T-helper 1 cell treated with Interleukin-12 subunit alpha and Interleukin-12 subunit beta and Interleukin-4 antibody, amounts not matched to agents 30 μg/mL and 1 μg/mL, for 36 hours (primary cell): ENCODE measurements at regions not wholly inside any gene's neighbourhood (a gene's known extent, or its start where the extent isn't known, plus 50 kb on each side); places are given as distances from the start of the nearest gene placed in this dataset.

ENCODE experiments used
- H3K27ac Mint-ChIP-seq: one replicate; pipeline ENCODE4 v1.8.0; 2021; ENCODE audit warnings: mild to moderate bottlenecking, mixed read lengths
- H3K27me3 Mint-ChIP-seq: one replicate; pipeline ENCODE4 v1.8.0; 2021; ENCODE audit warnings: low read depth, mixed read lengths
- H3K36me3 Mint-ChIP-seq: one replicate; pipeline ENCODE4 v1.8.0; 2021; ENCODE audit warnings: low read depth, mixed read lengths
- H3K4me1 Mint-ChIP-seq: one replicate; pipeline ENCODE4 v1.8.0; 2021; ENCODE audit warnings: low read depth, mixed read lengths
- H3K4me3 Mint-ChIP-seq: one replicate; pipeline ENCODE4 v1.8.0; 2021; ENCODE audit warnings: mild to moderate bottlenecking, moderate library complexity, mixed read lengths
- H3K9me3 Mint-ChIP-seq: one replicate; pipeline ENCODE4 v1.8.0; 2021; ENCODE audit warnings: mixed read lengths

DNA sequence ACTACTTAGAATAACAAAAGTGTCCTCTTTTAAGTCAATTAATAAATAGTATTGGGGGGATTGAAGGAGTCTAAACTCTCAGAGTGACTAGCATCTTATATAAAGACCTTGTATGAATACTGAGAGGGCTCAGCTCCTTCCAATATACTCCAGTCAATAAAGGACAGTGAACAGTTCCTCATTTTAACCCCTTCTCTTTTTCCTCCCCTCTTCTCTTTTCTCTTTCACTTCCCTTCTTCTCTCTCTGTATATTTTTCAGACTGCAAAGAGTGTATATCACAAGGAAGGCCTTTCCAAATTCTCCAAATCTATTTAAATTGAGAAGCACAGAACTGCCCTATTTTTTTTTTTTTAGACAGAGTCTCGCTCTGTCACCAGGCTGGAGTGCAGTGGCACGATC lies 99.5 kb downstream of the CD164 start:
- no peaks in the 10 kb centered on the region for H3K4me1 Mint-ChIP-seq
- H3K36me3 Mint-ChIP-seq, result no peaks in the 10 kb centered on the region
- peaks cover 13% of the 10 kb centered on the region for H3K27me3 Mint-ChIP-seq
- no peak overlapping the region for H3K4me3 Mint-ChIP-seq
- no peaks in the 10 kb centered on the region for H3K9me3 Mint-ChIP-seq
- no peak overlapping the region for H3K27ac Mint-ChIP-seq

DNA sequence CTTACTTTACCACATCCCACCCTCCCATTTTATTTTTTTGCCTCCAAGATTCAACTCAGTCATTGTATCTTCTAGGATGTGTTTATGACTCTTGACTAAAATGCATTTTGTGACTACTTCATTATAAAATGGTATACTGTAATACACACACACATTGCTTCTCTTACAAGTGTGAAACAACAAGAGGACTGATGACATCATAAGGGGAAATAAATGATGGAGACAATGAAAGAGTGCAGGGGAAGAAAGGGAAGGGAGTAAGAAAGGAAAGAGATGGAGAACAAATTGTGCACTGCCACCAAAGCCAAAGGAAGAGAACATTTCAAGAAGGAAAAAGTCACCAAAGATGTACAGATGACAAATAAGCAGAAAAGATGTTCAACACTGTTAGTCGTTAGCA lies 102.6 kb downstream of the CD164 start:
- Mint-ChIP-seq H3K27me3 (peaks cover 3% of the 10 kb centered on the region), H3K4me1 (no peaks in the 10 kb centered on the region), H3K9me3 (no peaks in the 10 kb centered on the region), H3K27ac (no peak overlapping the region), H3K36me3 (no peaks in the 10 kb centered on the region), H3K4me3 (no peak overlapping the region)

DNA sequence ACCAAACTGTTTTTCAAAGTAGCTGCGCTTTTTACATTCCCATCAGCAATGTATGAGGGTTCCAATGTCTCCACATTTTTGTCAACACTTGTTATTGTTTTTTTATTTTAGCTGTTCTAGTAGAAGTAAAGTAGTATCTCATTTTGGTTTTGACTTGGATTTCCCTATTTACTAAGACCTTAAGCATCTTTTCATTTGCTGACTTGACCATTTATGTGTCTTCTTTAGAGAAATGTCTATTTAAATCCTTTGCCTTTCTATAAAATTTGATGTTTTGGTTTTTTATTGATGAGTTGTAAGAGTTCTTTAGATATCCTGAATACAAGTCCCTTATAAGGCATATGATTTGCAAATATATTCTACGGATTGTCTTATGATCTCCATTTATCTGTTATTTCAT lies 110.6 kb downstream of the CD164 start:
- H3K4me1 Mint-ChIP-seq, result no peaks in the 10 kb centered on the region
- no peaks in the 10 kb centered on the region for H3K9me3 Mint-ChIP-seq
- H3K36me3 Mint-ChIP-seq, result no peaks in the 10 kb centered on the region
- peaks cover 6% of the 10 kb centered on the region for H3K27me3 Mint-ChIP-seq
- H3K27ac Mint-ChIP-seq, result no peak overlapping the region
- no peak overlapping the region for H3K4me3 Mint-ChIP-seq

DNA sequence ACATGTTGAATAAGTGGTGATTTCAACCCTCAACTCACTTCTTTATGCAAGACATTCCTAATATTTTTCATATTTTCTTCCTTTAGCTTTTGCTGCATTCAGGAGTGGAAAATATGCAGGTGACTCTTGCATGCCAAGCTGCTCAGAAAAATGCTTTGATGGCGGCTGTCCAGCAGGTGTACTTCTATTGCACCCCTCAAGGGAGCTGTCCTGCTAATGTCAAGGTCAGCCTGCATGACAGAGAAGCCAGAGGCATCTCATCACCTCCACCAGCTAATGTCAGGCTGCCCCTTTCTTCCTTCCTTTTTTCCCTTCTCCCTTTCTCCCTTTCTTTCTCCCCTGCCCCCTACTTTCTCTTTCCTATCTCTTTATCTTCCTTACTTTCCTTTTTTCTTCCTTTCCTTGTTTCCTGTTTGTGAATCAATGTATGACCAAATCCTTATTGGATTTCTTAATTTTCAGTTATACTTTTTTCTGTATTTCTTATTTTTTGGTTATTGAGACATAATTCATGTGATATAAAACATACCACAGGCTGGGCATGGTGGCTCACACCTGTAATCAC lies 112.2 kb downstream of the CD164 start:
- Mint-ChIP-seq H3K36me3 (no peaks in the 10 kb centered on the region), H3K27ac (no peak overlapping the region), H3K4me3 (no peak overlapping the region), H3K27me3 (peaks cover 6% of the 10 kb centered on the region), H3K4me1 (no peaks in the 10 kb centered on the region), H3K9me3 (no peaks in the 10 kb centered on the region)

DNA sequence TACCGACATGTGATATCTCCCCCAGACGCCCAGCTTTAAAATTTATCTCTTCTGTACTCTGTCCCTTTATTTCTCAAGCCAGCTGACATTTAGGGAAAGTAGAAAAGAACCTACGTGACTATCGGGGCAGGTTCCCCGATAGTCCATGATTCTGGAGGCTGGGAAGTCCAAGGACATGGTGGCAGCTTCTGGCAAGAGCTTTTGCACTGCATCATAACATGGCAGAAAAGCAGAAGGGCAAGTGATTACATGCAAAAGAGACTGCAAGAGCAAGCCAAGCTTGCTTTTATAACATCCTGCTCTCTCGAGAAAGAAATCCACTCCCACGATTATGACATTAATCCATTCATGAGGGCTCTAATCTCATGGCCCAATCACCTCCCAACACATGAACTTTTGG lies 113.2 kb downstream of the CD164 start:
- Mint-ChIP-seq H3K9me3 (no peaks in the 10 kb centered on the region), H3K4me1 (no peaks in the 10 kb centered on the region), H3K36me3 (no peaks in the 10 kb centered on the region), H3K27me3 (peaks cover 13% of the 10 kb centered on the region), H3K4me3 (no peak overlapping the region), H3K27ac (no peak overlapping the region)

DNA sequence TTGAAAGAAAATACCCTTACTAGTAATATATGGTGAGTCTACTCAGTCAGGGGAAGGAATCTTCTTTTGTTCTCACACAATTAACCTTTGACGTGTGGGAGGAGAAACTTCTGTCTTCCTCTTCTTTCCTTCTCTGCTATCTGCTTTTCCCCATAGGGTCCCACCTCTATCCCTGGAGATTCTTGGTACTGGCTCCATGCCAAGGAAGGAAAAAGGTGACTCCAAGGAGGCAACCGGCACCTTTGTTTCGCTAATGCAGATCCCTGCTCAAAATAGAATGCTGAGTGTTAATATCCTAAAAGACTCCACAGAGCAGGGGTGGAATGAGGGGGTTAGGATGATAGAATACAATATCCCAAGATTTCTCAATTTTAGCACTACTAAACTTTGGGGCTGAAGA lies 116.7 kb downstream of the CD164 start:
- no peaks in the 10 kb centered on the region for H3K9me3 Mint-ChIP-seq
- H3K36me3 Mint-ChIP-seq, result no peaks in the 10 kb centered on the region

DNA sequence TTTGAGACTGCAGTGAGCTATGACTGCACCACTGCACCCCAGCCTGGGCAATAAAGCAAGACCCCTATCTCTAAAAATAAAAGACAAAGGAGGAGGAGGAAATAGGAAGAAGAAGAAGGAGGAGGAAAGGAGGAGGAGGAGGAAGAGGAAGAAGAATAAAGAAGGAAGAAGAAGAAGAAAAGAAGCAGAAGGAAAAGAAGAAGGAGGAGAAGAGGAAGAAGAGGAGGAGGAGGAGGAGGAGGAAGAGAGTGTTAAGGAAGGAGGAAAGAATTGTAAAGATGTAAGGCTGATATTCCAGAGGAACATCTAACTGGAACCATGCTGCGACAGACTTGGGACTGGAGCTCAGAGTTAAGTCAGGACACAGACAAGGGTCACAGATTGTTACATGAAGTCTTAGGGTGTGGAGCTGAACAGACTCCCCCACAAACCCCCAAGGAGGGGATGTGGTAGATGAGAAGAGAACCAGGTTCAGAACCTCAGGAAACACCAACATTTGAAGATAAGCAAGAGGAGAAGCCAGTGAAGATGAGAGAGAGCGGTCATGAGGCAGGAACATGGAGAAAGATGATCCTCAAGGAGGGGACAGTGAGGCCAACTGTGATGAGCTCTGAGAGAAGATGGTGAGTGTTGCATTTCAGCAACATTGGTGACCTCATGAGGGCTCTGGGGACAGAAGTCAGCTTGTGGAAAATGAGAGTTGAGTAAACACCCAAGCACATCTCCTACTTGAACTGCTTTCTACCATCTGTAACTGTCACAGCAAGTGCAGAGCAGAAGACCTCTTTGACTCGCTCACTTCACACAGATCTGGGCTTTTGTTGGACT lies 118.2 kb downstream of the CD164 start:
- peaks cover 11% of the 10 kb centered on the region for H3K27me3 Mint-ChIP-seq
- H3K4me3 Mint-ChIP-seq, result no peak overlapping the region
- no peaks in the 10 kb centered on the region for H3K4me1 Mint-ChIP-seq
- H3K36me3 Mint-ChIP-seq, result no peaks in the 10 kb centered on the region
- H3K27ac Mint-ChIP-seq, result no peak overlapping the region
- H3K9me3 Mint-ChIP-seq, result no peaks in the 10 kb centered on the region

More for the DNA sequence above, 116.7 kb downstream of the CD164 start:
- no peak overlapping the region for H3K27ac Mint-ChIP-seq
- peaks cover 11% of the 10 kb centered on the region for H3K27me3 Mint-ChIP-seq
- no peak overlapping the region for H3K4me3 Mint-ChIP-seq
- H3K4me1 Mint-ChIP-seq, result no peaks in the 10 kb centered on the region

DNA sequence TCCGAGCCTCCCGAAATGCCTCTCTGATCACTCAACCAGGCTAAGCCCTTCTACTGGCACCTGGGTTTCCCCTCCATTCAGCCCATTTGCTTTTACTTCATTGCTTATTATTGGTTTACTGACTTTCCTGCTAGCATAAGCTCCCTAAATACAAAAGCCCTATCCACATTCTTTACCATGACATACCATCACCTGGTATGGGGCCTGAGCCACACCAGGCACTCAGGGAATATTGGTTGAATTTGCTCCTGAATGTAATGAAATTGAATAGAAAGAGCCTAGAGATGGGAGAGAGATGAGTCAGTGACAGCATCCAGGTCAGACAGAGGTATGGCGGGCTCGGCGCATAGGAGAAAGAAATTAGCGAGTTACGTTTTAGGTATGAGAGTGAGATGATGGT lies 120.0 kb downstream of the CD164 start:
- no peak overlapping the region for H3K4me3 Mint-ChIP-seq
- H3K9me3 Mint-ChIP-seq, result no peaks in the 10 kb centered on the region
- peaks cover 11% of the 10 kb centered on the region for H3K27me3 Mint-ChIP-seq
- H3K36me3 Mint-ChIP-seq, result no peaks in the 10 kb centered on the region
- H3K4me1 Mint-ChIP-seq, result no peaks in the 10 kb centered on the region
- H3K27ac Mint-ChIP-seq, result no peak overlapping the region

DNA sequence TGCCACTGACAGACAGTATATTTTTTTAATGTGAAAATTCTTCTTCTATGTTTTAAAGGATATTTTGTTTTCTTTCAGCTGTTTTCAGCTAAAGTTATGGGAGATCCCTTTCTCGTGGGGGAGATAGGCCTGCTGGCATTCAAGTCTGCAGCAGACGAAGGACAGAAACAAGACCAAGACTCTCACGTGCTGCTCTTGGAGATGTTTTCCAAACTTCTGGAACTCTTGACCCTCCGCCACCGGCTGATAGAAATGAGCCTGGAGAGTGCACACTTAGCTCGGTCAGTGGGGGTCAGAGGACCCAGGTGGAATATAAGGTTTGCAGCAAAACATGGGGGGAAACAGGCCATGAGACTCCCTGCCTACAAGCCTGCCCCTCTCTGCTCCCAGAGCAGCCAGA lies 120.5 kb downstream of the CD164 start:
- no peaks in the 10 kb centered on the region for H3K4me1 Mint-ChIP-seq
- H3K4me3 Mint-ChIP-seq, result no peak overlapping the region
- H3K9me3 Mint-ChIP-seq, result no peaks in the 10 kb centered on the region
- H3K27ac Mint-ChIP-seq, result no peak overlapping the region
- H3K27me3 Mint-ChIP-seq, result peaks cover 11% of the 10 kb centered on the region
- H3K36me3 Mint-ChIP-seq, result no peaks in the 10 kb centered on the region

DNA sequence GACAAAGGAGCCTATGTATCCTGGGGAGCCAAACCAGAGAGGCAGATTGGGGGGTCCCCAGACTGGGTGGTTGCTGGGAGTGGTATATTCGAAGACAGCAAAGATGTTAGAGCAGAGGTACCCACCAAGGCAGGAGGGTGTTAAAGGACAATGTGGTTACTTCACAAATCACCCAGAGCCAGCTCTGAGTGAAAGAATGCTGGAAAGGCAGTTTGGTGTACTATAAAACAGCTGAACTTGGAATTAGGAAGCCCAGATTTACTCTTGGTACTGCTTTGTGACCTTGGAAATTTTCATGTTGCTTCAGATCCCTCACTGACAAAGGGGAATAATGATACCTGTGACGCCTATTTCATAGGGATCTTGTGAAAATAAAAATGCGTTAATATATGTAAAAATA lies 121.6 kb downstream of the CD164 start:
- no peak overlapping the region for H3K4me3 Mint-ChIP-seq
- peaks cover 11% of the 10 kb centered on the region for H3K27me3 Mint-ChIP-seq
- no peaks in the 10 kb centered on the region for H3K4me1 Mint-ChIP-seq
- H3K27ac Mint-ChIP-seq, result no peak overlapping the region
- H3K9me3 Mint-ChIP-seq, result no peaks in the 10 kb centered on the region
- H3K36me3 Mint-ChIP-seq, result no peaks in the 10 kb centered on the region

DNA sequence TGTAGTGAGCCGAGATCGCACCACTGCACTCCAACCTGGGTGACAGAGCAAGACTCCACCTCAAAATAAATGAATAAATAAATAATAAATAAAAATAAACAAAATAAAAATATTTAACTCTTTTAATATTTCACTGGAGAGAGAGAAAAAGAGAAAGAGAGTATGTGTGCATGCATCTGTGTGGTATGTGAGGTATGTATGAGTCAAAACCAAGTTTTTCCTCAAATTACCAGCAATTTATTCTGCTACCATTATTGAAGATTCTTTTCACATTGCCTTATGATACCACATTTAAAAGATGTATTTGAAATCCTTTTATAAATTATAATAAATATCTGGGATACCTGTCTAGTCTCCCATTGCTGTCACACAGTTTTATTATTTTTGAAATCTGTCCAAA lies 122.1 kb downstream of the CD164 start:
- peaks cover 11% of the 10 kb centered on the region for H3K27me3 Mint-ChIP-seq
- no peak overlapping the region for H3K27ac Mint-ChIP-seq
- H3K36me3 Mint-ChIP-seq, result no peaks in the 10 kb centered on the region
- H3K9me3 Mint-ChIP-seq, result no peaks in the 10 kb centered on the region
- no peak overlapping the region for H3K4me3 Mint-ChIP-seq
- no peaks in the 10 kb centered on the region for H3K4me1 Mint-ChIP-seq

DNA sequence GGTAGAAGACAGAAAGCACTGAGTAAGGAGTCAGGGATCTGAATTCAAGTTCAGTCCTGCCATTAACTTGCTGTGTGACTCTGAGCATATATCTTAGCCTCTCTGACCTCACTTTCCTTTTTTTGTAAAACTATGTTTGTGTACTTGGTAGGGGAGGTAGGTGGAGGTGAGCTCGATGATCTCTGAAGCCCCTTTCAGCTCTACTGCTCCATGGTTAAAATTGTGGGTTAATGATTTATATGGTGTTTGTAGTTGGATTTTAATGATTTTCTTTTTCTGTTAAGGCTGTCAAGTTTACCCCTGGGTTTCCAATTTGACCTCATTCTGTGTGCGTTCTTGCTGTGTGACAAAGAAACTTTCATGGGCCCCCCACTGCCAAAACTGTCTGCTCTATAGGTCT lies 124.1 kb downstream of the CD164 start:
- Mint-ChIP-seq H3K27ac (no peak overlapping the region), H3K4me3 (no peak overlapping the region), H3K27me3 (no peaks in the 10 kb centered on the region), H3K4me1 (no peaks in the 10 kb centered on the region), H3K36me3 (no peaks in the 10 kb centered on the region), H3K9me3 (no peaks in the 10 kb centered on the region)

DNA sequence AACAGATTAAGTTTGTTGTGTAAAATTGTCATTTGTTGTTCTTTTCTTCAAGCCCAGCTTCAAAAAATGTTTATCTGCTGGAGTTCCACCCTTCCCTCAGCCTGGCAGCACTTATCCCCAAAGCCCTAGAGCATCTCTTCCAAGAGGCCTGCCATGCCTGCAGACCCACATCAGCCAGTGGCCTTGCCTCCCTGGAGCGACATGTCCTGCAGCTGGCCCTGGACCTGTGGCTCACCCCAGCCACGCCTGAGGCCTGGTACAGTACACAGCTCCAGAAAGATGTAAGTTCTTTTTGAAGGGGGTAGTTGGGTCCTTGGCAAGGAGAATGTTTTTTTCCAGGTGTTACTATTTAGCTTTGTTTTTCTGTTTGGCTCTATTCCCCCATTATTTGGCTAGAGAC lies 124.8 kb downstream of the CD164 start:
- H3K36me3 Mint-ChIP-seq, result no peaks in the 10 kb centered on the region
- no peaks in the 10 kb centered on the region for H3K27me3 Mint-ChIP-seq
- H3K4me1 Mint-ChIP-seq, result no peaks in the 10 kb centered on the region
- no peaks in the 10 kb centered on the region for H3K9me3 Mint-ChIP-seq
- no peak overlapping the region for H3K27ac Mint-ChIP-seq
- H3K4me3 Mint-ChIP-seq, result no peak overlapping the region

DNA sequence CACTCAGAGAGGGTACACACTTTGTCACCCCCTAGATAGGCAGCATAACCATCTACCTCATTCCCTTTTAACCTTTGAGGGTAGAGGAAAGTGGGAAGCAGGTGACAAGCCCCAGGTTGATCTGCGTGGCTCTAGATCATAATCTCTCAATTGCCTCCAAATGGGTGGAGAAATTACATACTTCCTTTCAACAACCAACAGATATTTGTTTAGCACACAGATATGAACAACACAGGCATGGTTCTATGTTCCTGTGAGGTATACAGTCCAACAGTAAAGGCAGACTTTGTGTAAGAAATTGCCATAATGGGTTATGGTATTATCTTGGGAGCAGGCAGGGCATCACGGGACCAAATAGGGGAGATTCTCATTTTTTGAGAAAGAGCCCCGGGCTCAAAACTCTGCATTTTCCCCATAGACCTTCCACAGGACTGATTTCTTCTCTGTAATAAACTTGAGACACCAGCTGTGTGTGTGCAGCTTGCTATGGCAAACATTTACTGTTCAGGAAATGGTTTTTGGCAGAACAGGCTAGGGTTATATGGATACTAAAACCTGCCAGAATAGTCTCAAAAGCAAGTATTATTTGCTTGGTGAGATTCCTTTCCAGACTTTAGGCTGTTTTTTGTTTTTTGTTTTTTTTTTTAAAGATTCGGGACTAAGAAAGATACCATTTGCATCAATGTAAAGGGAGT lies 126.2 kb downstream of the CD164 start:
- no peak overlapping the region for H3K4me3 Mint-ChIP-seq
- no peak overlapping the region for H3K27ac Mint-ChIP-seq
- peaks cover 4% of the 10 kb centered on the region for H3K9me3 Mint-ChIP-seq
- H3K27me3 Mint-ChIP-seq, result no peaks in the 10 kb centered on the region
- no peaks in the 10 kb centered on the region for H3K4me1 Mint-ChIP-seq
- H3K36me3 Mint-ChIP-seq, result no peaks in the 10 kb centered on the region

DNA sequence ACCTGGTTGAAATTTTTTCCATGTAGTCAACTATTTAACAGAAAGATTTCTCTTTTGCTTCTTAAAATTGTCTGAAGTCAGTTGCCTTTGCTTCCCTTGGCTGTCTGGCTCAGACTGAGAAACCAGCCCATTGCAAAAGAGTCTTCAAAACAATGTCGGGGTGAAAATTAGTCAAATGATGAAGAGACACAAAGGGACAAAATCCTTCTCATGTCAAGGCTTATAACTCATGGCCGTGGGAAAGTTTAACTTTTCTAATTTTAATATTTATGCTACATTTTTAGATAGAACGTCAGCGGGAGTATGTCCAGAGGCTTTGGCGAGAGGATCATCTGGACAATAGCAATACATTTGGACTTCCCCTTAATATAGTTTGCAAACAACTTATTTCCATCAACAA lies 127.2 kb downstream of the CD164 start:
- Mint-ChIP-seq H3K27ac (no peak overlapping the region), H3K4me1 (no peaks in the 10 kb centered on the region), H3K4me3 (no peak overlapping the region)

More for the DNA sequence above, 127.2 kb downstream of the CD164 start:
- H3K9me3 Mint-ChIP-seq, result peaks cover 4% of the 10 kb centered on the region
- no peaks in the 10 kb centered on the region for H3K27me3 Mint-ChIP-seq
- no peaks in the 10 kb centered on the region for H3K36me3 Mint-ChIP-seq
